ENCODE measurements at regions not wholly inside any gene's neighbourhood (a gene's known extent, or its start where the extent isn't known, plus 50 kb on each side); places are given as distances from the start of the nearest gene placed in this dataset.

DNA sequence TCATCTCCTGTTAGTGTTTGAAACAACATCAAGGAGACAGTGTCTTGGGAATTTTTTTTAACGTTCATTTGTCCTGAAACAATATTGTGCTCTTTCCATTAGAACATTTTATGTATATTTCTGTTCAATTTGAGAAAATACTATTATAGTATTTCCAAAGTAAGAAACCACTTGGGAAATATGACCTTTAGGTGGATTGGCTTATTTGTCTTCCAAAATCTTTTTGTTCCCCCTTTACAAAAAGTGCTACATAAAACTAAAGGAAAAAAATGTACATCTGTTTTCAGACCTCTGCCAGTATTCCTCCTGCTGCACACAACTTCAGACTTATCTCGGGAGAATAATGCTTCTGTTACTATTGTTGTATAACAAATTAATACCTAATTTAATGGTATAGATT lies 165.9 kb upstream of the AGTR1 start:
- TF ChIP-seq POLR2AphosphoS5 (IDR thresholded peaks at IDR 0.05; ENCODE audit: low read depth, low read length) = no peak
- DNase-seq (ENCODE audit: insufficient read length, low spot score) = no peak
- FAIRE-seq = no peak

DNA sequence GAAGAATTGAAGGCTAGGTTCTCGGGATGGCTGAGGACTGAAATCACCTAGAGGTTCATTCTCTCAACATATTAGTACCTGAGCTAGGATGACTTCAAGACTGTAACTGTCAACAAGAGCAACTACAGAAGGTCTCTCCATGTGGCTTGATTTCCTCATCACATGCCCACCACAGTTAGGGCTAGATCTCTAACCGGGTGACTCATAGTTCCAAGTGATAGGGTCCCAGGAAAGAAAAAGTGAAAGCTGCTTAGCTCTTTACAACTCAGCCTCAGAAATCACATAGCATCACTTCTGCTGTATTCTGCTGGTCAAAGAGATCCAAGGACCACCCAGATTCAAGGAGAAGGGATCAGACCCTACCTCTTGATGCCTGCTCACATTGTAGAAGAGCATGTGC lies 165.4 kb upstream of the AGTR1 start:
- FAIRE-seq (no peak), DNase-seq (ENCODE audit: insufficient read length, low spot score) (no peak)
- TF ChIP-seq POLR2AphosphoS5 (IDR thresholded peaks at IDR 0.05; ENCODE audit: low read depth, low read length) (no peak), PAX5 (IDR thresholded peaks at IDR 0.05; ENCODE audit: insufficient read depth, low read length, severe bottlenecking) (no peak), POLR2A (IDR thresholded peaks at IDR 0.05; ENCODE audit: low read depth, low read length) (no peak), SPI1 (IDR thresholded peaks at IDR 0.05; ENCODE audit: low read depth, low read length) (no peak), TAF1 (IDR thresholded peaks at IDR 0.05; ENCODE audit: low read depth, low read length) (no peak), POU2F2 (IDR thresholded peaks at IDR 0.05; ENCODE audit: low read depth, low read length) (no peak)

DNA sequence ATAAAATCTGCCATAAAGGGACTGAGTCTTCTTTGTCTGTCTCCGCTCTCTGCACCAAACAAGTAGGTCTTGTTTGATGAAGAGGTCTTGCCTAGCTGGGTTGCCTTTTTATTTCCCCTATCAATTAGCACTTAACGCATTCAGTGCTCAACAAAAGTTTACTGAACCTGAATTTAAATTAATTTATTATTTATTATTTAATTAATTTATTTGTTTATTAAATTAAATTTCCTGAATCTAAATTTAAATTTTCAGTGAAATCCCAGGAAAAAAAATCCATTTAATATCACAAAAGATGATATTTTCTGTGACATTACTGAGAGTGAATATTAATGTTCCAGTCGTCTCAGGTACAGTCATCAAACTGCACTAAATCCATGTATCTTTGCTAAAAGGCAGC lies 164.9 kb upstream of the AGTR1 start:
- DNase-seq (ENCODE audit: insufficient read length, low spot score) (no peak), FAIRE-seq (no peak)
- TF ChIP-seq POU2F2 (IDR thresholded peaks at IDR 0.05; ENCODE audit: low read depth, low read length) (no peak), PAX5 (IDR thresholded peaks at IDR 0.05; ENCODE audit: insufficient read depth, low read length, severe bottlenecking) (no peak), TAF1 (IDR thresholded peaks at IDR 0.05; ENCODE audit: low read depth, low read length) (no peak), SPI1 (IDR thresholded peaks at IDR 0.05; ENCODE audit: low read depth, low read length) (no peak), POLR2A (IDR thresholded peaks at IDR 0.05; ENCODE audit: low read depth, low read length) (no peak), POLR2AphosphoS5 (IDR thresholded peaks at IDR 0.05; ENCODE audit: low read depth, low read length) (no peak)

DNA sequence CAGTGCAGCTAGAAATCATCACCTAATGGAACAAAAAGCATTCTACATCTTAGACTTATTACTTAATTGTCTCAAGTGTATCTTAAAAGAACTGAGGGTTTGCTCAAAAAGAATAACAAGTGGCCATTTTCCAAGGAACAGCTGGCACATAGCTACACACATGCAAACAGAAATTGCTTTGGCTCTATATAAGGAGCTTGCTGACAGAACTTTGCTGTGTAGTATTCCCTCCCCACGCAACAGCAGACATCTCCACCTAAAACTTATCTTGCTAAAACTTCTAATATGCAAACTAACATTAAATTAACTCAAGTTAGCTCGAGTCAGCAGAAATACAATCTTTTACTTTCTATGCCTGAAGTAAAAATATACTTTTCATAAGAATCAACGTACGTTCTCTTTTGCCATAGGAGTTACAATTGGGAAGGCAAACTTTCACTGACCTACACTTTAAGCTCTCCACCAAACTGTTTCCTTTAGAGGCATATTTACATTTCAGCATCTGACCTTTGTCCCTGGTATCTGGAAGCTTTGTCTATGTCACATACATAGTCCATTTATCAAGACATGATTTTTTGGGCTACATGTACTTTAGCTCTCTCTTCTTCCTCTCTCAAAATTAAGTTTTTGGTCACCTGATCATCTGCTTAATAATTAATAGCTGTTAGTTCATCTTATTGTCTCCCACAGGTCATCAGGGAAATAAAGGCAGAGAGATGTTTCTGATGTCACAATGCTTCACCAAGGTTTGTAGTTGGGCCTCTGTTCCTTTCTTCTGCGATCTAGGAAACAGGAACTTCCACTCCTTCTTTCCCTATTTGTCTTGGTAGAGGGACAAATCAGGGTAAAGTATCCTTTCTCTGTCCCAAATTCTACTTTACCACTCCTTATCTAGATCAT lies 163.4 kb upstream of the AGTR1 start:
- FAIRE-seq (no peak), DNase-seq (ENCODE audit: insufficient read length, low spot score) (no peak)
- TF ChIP-seq SPI1 (IDR thresholded peaks at IDR 0.05; ENCODE audit: low read depth, low read length) (no peak), TAF1 (IDR thresholded peaks at IDR 0.05; ENCODE audit: low read depth, low read length) (no peak), POU2F2 (IDR thresholded peaks at IDR 0.05; ENCODE audit: low read depth, low read length) (no peak), POLR2A (IDR thresholded peaks at IDR 0.05; ENCODE audit: low read depth, low read length) (no peak), POLR2AphosphoS5 (IDR thresholded peaks at IDR 0.05; ENCODE audit: low read depth, low read length) (no peak), PAX5 (IDR thresholded peaks at IDR 0.05; ENCODE audit: insufficient read depth, low read length, severe bottlenecking) (no peak)

DNA sequence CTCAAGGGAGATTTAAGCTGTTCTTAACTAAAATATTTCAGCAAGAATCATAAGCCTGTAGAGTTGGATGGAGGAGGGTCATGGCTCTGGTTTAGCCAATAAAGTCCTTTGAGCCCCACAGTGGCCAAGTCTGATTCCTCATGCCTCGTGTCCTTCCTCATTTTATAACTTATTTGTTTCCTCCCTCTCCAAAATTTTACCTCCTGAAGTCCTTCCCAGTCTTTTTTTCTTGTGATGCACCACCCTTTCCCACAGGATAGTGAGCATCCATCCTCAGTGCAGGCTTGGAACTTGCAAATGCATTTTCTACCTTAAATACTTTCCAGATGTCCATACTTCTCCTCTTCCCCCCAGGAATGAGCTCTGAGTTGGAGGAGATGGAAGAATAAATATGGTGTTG lies 162.7 kb upstream of the AGTR1 start:
- no peak for TF ChIP-seq POU2F2 (IDR thresholded peaks at IDR 0.05; ENCODE audit: low read depth, low read length)
- FAIRE-seq = no peak
- no peak for DNase-seq (ENCODE audit: insufficient read length, low spot score)

DNA sequence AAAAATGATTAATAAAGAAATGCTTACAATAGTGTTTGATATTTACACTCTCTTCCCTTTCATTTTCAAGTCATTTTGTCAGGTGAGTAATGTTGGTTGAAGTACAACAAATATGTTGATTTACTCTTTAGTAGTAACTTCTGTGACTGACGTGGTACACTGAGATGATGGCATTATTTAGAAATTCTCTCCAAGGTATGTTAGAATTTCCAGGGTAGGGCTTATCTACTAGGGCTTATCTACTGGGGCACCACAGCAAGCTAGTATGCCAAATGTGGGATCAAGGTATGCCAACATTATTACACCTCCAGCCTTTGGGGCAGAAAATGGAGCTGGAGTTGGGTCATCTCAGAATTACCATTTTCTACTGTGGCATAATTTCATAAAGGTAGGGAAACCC lies 157.4 kb upstream of the AGTR1 start:
- FAIRE-seq = no peak
- no peak for DNase-seq (ENCODE audit: insufficient read length, low spot score)
- TF ChIP-seq PAX5 (IDR thresholded peaks at IDR 0.05; ENCODE audit: insufficient read depth, low read length, severe bottlenecking) (no peak), POLR2A (IDR thresholded peaks at IDR 0.05; ENCODE audit: low read depth, low read length) (no peak)

DNA sequence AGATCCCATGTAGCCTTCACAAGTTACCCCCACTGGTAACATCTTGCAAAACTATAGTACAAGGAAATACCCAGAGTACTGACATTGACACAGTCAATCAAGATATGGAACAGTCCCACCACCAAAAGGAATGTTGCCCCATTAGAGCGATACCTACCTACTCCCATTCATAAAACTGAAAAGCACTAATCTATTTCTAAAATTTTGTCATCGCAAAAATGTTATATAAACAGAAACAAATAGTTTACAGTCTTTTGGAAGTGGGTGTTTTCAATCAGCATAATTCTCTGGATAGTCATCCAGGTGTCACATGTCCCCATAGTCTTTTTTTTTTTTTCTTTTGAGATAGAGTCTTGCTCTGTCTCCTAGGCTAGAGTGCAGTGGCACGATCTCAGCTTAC lies 156.9 kb upstream of the AGTR1 start:
- no peak for FAIRE-seq
- TF ChIP-seq POLR2AphosphoS5 (IDR thresholded peaks at IDR 0.05; ENCODE audit: low read depth, low read length) (no peak), SPI1 (IDR thresholded peaks at IDR 0.05; ENCODE audit: low read depth, low read length) (no peak), POLR2A (IDR thresholded peaks at IDR 0.05; ENCODE audit: low read depth, low read length) (no peak), POU2F2 (IDR thresholded peaks at IDR 0.05; ENCODE audit: low read depth, low read length) (no peak), TAF1 (IDR thresholded peaks at IDR 0.05; ENCODE audit: low read depth, low read length) (no peak), PAX5 (IDR thresholded peaks at IDR 0.05; ENCODE audit: insufficient read depth, low read length, severe bottlenecking) (no peak)
- no peak for DNase-seq (ENCODE audit: insufficient read length, low spot score)

DNA sequence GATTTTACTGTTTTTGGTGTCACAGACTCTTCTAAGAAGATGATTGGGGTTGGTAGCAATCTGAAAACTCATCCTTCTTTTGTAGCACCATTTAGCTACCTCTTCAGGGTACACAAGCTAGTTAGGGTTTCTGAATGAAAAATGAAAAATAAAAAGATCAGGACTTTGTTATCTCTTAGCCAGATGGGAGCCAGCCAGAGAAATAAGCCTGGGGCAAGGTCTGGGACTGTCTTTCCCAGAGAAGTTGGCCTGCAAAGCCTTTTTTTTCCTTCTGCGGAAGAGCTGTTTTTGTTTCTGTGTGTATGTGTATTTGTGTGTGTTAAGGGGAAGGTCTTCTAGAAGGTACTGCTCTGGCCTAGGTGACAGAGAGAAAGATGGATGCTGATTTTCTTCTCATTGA lies 150.7 kb upstream of the AGTR1 start:
- DNase-seq (ENCODE audit: insufficient read length, low spot score) (no peak), FAIRE-seq (no peak)
- no peak for TF ChIP-seq PAX5 (IDR thresholded peaks at IDR 0.05; ENCODE audit: insufficient read depth, low read length, severe bottlenecking)
- no peak for TF ChIP-seq POU2F2 (IDR thresholded peaks at IDR 0.05; ENCODE audit: low read depth, low read length)
- TF ChIP-seq TAF1 (IDR thresholded peaks at IDR 0.05; ENCODE audit: low read depth, low read length) = no peak
- no peak for TF ChIP-seq POLR2AphosphoS5 (IDR thresholded peaks at IDR 0.05; ENCODE audit: low read depth, low read length)
- no peak for TF ChIP-seq POLR2A (IDR thresholded peaks at IDR 0.05; ENCODE audit: low read depth, low read length)
- TF ChIP-seq SPI1 (IDR thresholded peaks at IDR 0.05; ENCODE audit: low read depth, low read length) = no peak

DNA sequence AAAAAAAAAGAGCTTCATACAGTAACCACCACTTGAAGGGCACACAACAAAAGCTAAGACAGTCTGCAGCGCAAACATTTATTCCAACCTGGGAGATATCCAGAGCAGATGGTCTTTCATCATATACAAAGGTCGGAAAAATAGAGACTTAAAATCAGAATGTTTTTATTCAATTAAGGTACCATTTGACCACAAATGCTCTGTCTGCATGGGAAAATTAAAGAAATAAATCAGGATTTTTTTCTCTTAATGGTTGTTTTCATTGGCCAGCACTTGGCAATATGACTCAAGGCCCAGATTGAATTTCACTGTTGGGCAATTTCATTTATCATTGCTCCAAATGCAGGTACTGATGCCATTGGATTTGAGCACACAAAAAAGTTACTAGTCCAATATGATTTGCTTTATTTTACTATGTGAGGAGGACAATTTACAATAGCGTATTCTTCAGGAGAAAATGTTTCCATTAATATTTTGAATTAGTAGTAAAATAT lies 145.9 kb upstream of the AGTR1 start:
- DNase-seq (ENCODE audit: insufficient read length, low spot score) (no peak), FAIRE-seq (no peak)
- TF ChIP-seq POLR2A (IDR thresholded peaks at IDR 0.05; ENCODE audit: low read depth, low read length) (no peak), PAX5 (IDR thresholded peaks at IDR 0.05; ENCODE audit: insufficient read depth, low read length, severe bottlenecking) (no peak), TAF1 (IDR thresholded peaks at IDR 0.05; ENCODE audit: low read depth, low read length) (no peak), POLR2AphosphoS5 (IDR thresholded peaks at IDR 0.05; ENCODE audit: low read depth, low read length) (no peak), POU2F2 (IDR thresholded peaks at IDR 0.05; ENCODE audit: low read depth, low read length) (no peak), SPI1 (IDR thresholded peaks at IDR 0.05; ENCODE audit: low read depth, low read length) (no peak)

DNA sequence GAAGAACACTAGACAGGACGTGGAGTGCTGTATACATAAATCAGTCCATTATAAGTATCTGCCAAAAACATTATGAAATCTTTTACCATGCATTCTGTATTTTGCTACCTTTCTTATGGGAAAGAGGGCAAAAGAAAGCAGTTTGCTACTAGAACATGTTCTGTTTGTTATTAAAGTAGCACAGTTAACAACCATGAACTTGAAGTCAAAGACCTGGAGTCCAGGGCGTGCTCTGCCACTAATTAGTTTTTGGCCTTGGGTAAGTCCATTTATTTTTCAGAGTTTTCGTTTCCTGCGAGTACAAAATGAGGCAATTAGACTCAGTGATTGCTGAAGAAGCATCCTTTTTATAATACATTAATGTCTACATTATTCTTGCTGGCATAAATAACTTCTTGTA lies 143.3 kb upstream of the AGTR1 start:
- FAIRE-seq (no peak), DNase-seq (ENCODE audit: insufficient read length, low spot score) (no peak)
- TF ChIP-seq SPI1 (IDR thresholded peaks at IDR 0.05; ENCODE audit: low read depth, low read length) = no peak
- TF ChIP-seq PAX5 (IDR thresholded peaks at IDR 0.05; ENCODE audit: insufficient read depth, low read length, severe bottlenecking) = no peak
- no peak for TF ChIP-seq POLR2A (IDR thresholded peaks at IDR 0.05; ENCODE audit: low read depth, low read length)
- no peak for TF ChIP-seq POU2F2 (IDR thresholded peaks at IDR 0.05; ENCODE audit: low read depth, low read length)
- no peak for TF ChIP-seq TAF1 (IDR thresholded peaks at IDR 0.05; ENCODE audit: low read depth, low read length)
- TF ChIP-seq POLR2AphosphoS5 (IDR thresholded peaks at IDR 0.05; ENCODE audit: low read depth, low read length) = no peak

Measured in GM12891 (cell line).